ENCODE measurements at regions not wholly inside any gene's neighbourhood (a gene's known extent, or its start where the extent isn't known, plus 50 kb on each side); places are given as distances from the start of the nearest gene placed in this dataset.

GRCh38 chr17:81345228-81346089 is 49.8 kb upstream of the BAHCC1 start:
- DNase-seq: peak in 3 of 5 donors; percentile 27 to 57 (median 39)

All from T-helper 1 cell (primary cell).